ENCODE measurements at regions not wholly inside any gene's neighbourhood (a gene's known extent, or its start where the extent isn't known, plus 50 kb on each side); places are given as distances from the start of the nearest gene placed in this dataset.

DNA sequence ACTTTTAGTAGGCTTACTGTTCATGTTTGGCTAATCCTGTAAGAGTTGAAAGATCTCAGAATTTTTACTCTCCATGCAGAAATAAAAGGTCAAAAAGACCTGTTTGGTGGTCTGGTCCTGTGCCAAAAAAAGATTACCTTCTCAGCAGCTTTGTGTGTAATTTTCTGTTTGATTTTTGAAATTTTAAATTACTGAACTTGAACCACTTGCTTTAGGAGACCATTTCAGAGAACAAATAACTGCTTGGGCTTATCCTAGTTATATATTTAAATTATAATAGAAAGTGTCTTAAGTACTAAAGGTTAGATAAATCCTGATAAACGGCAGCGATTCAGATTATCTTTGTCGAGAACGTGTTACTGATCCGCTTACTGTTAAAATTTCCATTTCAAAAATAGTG lies 118.3 kb upstream of the GRIK2 start:
- TF ChIP-seq POLR2A (IDR thresholded peaks at IDR 0.05) (no peak), CTCF (IDR thresholded peaks at IDR 0.05) (no peak)

All from gastroesophageal sphincter (tissue), 3 donors.